HEK293 (cell line): ENCODE measurements at regions not wholly inside any gene's neighbourhood (a gene's known extent, or its start where the extent isn't known, plus 50 kb on each side); places are given as distances from the start of the nearest gene placed in this dataset.

Experiments used
- TRIM28 ChIP-seq: IDR thresholded peaks from 2 replicates; pipeline ENCODE4 v1.6.1; 2011; ENCODE audit warnings: low read length, control low read depth, borderline replicate concordance
- TF ChIP-seq, protein P1 (sequence below): fragments of 450-650 bp; formaldehyde crosslinking; IDR thresholded peaks from 2 replicates; pipeline ENCODE4 v1.5.1; 2016; ENCODE audit warnings: missing biosample characterization, missing genetic modification characterization

DNA sequence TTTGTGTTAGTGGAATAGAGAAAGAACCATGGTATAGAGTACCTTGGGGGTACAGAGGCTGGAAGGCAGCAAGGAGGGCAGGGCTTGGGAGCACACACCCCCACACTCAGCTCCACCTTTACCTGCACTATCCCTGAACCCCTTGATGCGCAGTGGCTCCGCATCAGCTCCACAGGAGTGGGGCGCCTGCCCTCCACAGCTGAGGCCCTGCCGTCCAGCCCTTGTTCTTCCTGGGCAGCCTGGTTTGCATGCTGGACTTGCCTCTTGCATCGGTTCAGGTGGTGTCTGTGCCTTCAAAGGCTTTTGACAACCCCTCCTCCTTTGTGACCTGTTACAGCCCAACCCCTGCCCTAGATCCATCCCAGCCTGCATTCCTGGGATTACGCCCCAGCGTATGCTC is 52.6 kb upstream of the ZNF32 start:
- TF ChIP-seq TRIM28, result no peak
- TF ChIP-seq, protein P1, sequence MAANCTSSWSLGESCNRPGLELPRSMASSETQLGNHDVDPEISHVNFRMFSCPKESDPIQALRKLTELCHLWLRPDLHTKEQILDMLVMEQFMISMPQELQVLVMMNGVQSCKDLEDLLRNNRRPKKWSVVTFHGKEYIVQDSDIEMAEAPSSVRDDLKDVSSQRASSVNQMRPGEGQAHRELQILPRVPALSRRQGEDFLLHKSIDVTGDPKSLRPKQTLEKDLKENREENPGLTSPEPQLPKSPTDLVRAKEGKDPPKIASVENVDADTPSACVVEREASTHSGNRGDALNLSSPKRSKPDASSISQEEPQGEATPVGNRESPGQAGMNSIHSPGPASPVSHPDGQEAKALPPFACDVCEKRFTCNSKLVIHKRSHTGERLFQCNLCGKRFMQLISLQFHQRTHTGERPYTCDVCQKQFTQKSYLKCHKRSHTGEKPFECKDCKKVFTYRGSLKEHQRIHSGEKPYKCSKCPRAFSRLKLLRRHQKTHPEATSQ (tag by site-specific recombination), result no peak
